GM23338 (cell line): ENCODE measurements at regions not wholly inside any gene's neighbourhood (a gene's known extent, or its start where the extent isn't known, plus 50 kb on each side); places are given as distances from the start of the nearest gene placed in this dataset.

ENCODE experiments used
- ATAC-seq: fragments of 200-7000 bp; cut with Tn5 transposase; 3 replicates; pipeline ENCODE4 v1.9.1; 2020
- DNase-seq: peaks from one replicate; pipeline ENCODE4 v3.0.0-alpha.2; 2015; ENCODE audit warnings: low spot score
- H2AFZ ChIP-seq: fragments of 200-600 bp; sonication (generic); 2 replicates; pipeline ENCODE4 v1.8.0; 2016; ENCODE audit warnings: antibody characterized with exemption, mild to moderate bottlenecking, moderate library complexity
- H3F3A ChIP-seq: fragments of 200-600 bp; sonication (generic); replicated peaks from 2 replicates; pipeline ENCODE4 v1.8.0; 2017; ENCODE audit warnings: antibody characterized with exemption, mixed run types, low read depth
- H3K27ac ChIP-seq: fragments of 200-600 bp; sonication (generic); 2 replicates; pipeline ENCODE4 v1.6.1; 2016; ENCODE audit warnings: low read depth
- H3K27me3 ChIP-seq: fragments of 200-600 bp; sonication (generic); 2 replicates; pipeline ENCODE4 v1.8.0; 2016; ENCODE audit warnings: mild to moderate bottlenecking, mixed run types, moderate library complexity; ENCODE audit not compliant: insufficient read depth
- H3K36me3 ChIP-seq: fragments of 200-600 bp; sonication (generic); 2 replicates; pipeline ENCODE4 v1.8.0; 2016; ENCODE audit warnings: mild to moderate bottlenecking; ENCODE audit not compliant: insufficient read depth
- H3K4me1 ChIP-seq: fragments of 200-600 bp; sonication (generic); 2 replicates; pipeline ENCODE4 v1.8.0; 2016; ENCODE audit warnings: mild to moderate bottlenecking, moderate library complexity; ENCODE audit not compliant: insufficient read depth
- H3K4me2 ChIP-seq: fragments of 200-600 bp; sonication (generic); 2 replicates; pipeline ENCODE4 v1.7.1; 2017; ENCODE audit warnings: mixed run types
- H3K4me3 ChIP-seq: fragments of 200-600 bp; sonication (generic); 2 replicates; pipeline ENCODE4 v1.6.1; 2016; ENCODE audit warnings: mixed run types
- H3K79me2 ChIP-seq: fragments of 200-600 bp; sonication (generic); replicated peaks from 2 replicates; pipeline ENCODE4 v1.8.0; 2017; ENCODE audit warnings: mild to moderate bottlenecking; ENCODE audit not compliant: insufficient read depth
- H3K9me2 ChIP-seq: fragments of 200-600 bp; sonication (generic); 2 replicates; pipeline ENCODE4 v1.8.0; 2017; ENCODE audit not compliant: insufficient read depth
- H4K20me1 ChIP-seq: fragments of 200-600 bp; sonication (generic); replicated peaks from 2 replicates; pipeline ENCODE4 v1.8.0; 2017; ENCODE audit warnings: mild to moderate bottlenecking; ENCODE audit not compliant: insufficient read depth
- H3K27ac Mint-ChIP-seq: 2 replicates; pipeline ENCODE4 v1.8.0; 2020; ENCODE audit warnings: inconsistent platforms, mild to moderate bottlenecking, moderate library complexity, mixed read lengths
- H3K27me3 Mint-ChIP-seq: 3 replicates; pipeline ENCODE4 v1.8.0; 2022; ENCODE audit warnings: low read depth, mild to moderate bottlenecking, moderate library complexity, mixed read lengths, inconsistent platforms; ENCODE audit not compliant: insufficient read depth, poor library complexity
- H3K36me3 Mint-ChIP-seq: 3 replicates; pipeline ENCODE4 v1.8.0; 2021; ENCODE audit warnings: low read depth, mild to moderate bottlenecking, inconsistent platforms, moderate library complexity, mixed read lengths
- H3K4me1 Mint-ChIP-seq: 3 replicates; pipeline ENCODE4 v1.8.0; 2020; ENCODE audit warnings: mild to moderate bottlenecking, inconsistent platforms, mixed read lengths
- H3K4me3 Mint-ChIP-seq: 3 replicates; pipeline ENCODE4 v1.8.0; 2021; ENCODE audit warnings: moderate library complexity, mild to moderate bottlenecking, inconsistent platforms, mixed read lengths
- H3K9me3 Mint-ChIP-seq: 3 replicates; pipeline ENCODE4 v1.8.0; 2020; ENCODE audit warnings: moderate library complexity, mild to moderate bottlenecking, inconsistent platforms, mixed read lengths
- CREB1 ChIP-seq: fragments of 250-450 bp; sonication (Bioruptor Pico); IDR thresholded peaks from 2 replicates; pipeline ENCODE4 v1.5.0; 2020; ENCODE audit warnings: low read depth, mild to moderate bottlenecking, moderate library complexity
- EZH2 ChIP-seq: fragments of 200-600 bp; sonication (generic); IDR thresholded peaks from one replicate; pipeline ENCODE4 v1.8.0; 2017; ENCODE audit warnings: antibody characterized with exemption, mild to moderate bottlenecking, low read depth; ENCODE audit not compliant: unreplicated experiment
- EZH2phosphoT487 ChIP-seq: fragments of 200-600 bp; sonication (generic); IDR thresholded peaks from one replicate; pipeline ENCODE4 v1.8.1; 2018; ENCODE audit warnings: antibody characterized with exemption; ENCODE audit not compliant: unreplicated experiment
- ZNF331 ChIP-seq: fragments of 250-450 bp; sonication (Bioruptor Pico); IDR thresholded peaks from 2 replicates; pipeline ENCODE4 v1.5.0; 2020; ENCODE audit warnings: low read depth, mild to moderate bottlenecking, moderate library complexity
- ZNF462 ChIP-seq: fragments of 250-450 bp; sonication (Bioruptor Pico); IDR thresholded peaks from 2 replicates; pipeline ENCODE4 v1.5.0; 2020; ENCODE audit warnings: mild to moderate bottlenecking, moderate library complexity

- no peaks in the 10 kb centered on the region for H3F3A ChIP-seq
These were observed 128.7 kb downstream of the FHIP1A start for GRCh38 chr4:151537687-151538086.

More at GRCh38 chr4:151537687-151538086, 128.7 kb downstream of the FHIP1A start:
- peaks cover 49% of the 10 kb centered on the region for H3K4me1 Mint-ChIP-seq
- Histone ChIP-seq H2AFZ (no peak overlapping the region), H3K36me3 (no peaks in the 10 kb centered on the region), H3K4me2 (peak overlapping the region; percentile 48), H3K79me2 (peaks cover 15% of the 10 kb centered on the region), H4K20me1 (peaks cover 8% of the 10 kb centered on the region), H3K4me1 (peaks cover 44% of the 10 kb centered on the region), H3K27me3 (no peaks in the 10 kb centered on the region), H3K4me3 (no peak overlapping the region), H3K27ac (no peak overlapping the region), H3K9me2 (no peaks in the 10 kb centered on the region)
- TF ChIP-seq ZNF331 (CRISPR knock-in tag) (no peak), EZH2 (no peak), EZH2phosphoT487 (no peak), CREB1 (CRISPR knock-in tag) (no peak), ZNF462 (CRISPR knock-in tag) (no peak)
- no peak overlapping the region for H3K27ac Mint-ChIP-seq
- ATAC-seq (no peak), DNase-seq (no peak)
- H3K9me3 Mint-ChIP-seq, result no peaks in the 10 kb centered on the region
- peaks cover 15% of the 10 kb centered on the region; the same call in 2 of the 3 replicates for H3K36me3 Mint-ChIP-seq
- no peak overlapping the region for H3K4me3 Mint-ChIP-seq
- H3K27me3 Mint-ChIP-seq, result peaks cover 2% of the 10 kb centered on the region
